Brain microvascular endothelial cell (primary cell): ENCODE measurements at regions not wholly inside any gene's neighbourhood (a gene's known extent, or its start where the extent isn't known, plus 50 kb on each side); places are given as distances from the start of the nearest gene placed in this dataset.

Experiments used
- DNase-seq: peaks from one replicate; pipeline ENCODE4 v3.0.0-alpha.2; 2020
- H3K27ac ChIP-seq: fragments of 250-450 bp; sonication (Bioruptor Pico); 2 replicates; pipeline ENCODE4 v1.5.1; 2020; ENCODE audit warnings: mild to moderate bottlenecking, moderate library complexity
- H3K27me3 ChIP-seq: fragments of 250-450 bp; sonication (Bioruptor Pico); replicated peaks from 2 replicates; pipeline ENCODE4 v1.5.1; 2020; ENCODE audit warnings: mild to moderate bottlenecking
- H3K36me3 ChIP-seq: fragments of 250-450 bp; sonication (Bioruptor Pico); replicated peaks from 2 replicates; pipeline ENCODE4 v1.5.1; 2020; ENCODE audit warnings: mild to moderate bottlenecking
- H3K4me3 ChIP-seq: 2 replicates; pipeline ENCODE4 v1.5.1; 2011; ENCODE audit warnings: low read depth, mild to moderate bottlenecking, control low read depth, low read length, moderate library complexity
- in situ Hi-C: cut with HindIII; loops from 2 replicates; pipeline ENCODE4 v1.10.0; 2017; ENCODE audit warnings: low sequenced_read_pairs, low pct_ligation_motif_present
- TF ChIP-seq, protein P1 (sequence below): IDR thresholded peaks from 2 replicates; pipeline ENCODE4 v1.5.1; 2011; ENCODE audit warnings: low read depth, mild to moderate bottlenecking, moderate library complexity, low read length, control low read depth, inconsistent platforms; ENCODE audit errors: missing control alignments

- Histone ChIP-seq H3K27ac (no peak overlapping the region), H3K36me3 (no peaks in the 10 kb centered on the region), H3K27me3 (no peaks in the 10 kb centered on the region), H3K4me3 (no peak overlapping the region)
- TF ChIP-seq, protein P1, sequence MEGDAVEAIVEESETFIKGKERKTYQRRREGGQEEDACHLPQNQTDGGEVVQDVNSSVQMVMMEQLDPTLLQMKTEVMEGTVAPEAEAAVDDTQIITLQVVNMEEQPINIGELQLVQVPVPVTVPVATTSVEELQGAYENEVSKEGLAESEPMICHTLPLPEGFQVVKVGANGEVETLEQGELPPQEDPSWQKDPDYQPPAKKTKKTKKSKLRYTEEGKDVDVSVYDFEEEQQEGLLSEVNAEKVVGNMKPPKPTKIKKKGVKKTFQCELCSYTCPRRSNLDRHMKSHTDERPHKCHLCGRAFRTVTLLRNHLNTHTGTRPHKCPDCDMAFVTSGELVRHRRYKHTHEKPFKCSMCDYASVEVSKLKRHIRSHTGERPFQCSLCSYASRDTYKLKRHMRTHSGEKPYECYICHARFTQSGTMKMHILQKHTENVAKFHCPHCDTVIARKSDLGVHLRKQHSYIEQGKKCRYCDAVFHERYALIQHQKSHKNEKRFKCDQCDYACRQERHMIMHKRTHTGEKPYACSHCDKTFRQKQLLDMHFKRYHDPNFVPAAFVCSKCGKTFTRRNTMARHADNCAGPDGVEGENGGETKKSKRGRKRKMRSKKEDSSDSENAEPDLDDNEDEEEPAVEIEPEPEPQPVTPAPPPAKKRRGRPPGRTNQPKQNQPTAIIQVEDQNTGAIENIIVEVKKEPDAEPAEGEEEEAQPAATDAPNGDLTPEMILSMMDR = no peak
- DNase-seq = no peak
- in situ Hi-C loops = no loop called here
Observed at GRCh38 chr3:72582963-72583362, 265.3 kb downstream of the SHQ1 start.

DNA sequence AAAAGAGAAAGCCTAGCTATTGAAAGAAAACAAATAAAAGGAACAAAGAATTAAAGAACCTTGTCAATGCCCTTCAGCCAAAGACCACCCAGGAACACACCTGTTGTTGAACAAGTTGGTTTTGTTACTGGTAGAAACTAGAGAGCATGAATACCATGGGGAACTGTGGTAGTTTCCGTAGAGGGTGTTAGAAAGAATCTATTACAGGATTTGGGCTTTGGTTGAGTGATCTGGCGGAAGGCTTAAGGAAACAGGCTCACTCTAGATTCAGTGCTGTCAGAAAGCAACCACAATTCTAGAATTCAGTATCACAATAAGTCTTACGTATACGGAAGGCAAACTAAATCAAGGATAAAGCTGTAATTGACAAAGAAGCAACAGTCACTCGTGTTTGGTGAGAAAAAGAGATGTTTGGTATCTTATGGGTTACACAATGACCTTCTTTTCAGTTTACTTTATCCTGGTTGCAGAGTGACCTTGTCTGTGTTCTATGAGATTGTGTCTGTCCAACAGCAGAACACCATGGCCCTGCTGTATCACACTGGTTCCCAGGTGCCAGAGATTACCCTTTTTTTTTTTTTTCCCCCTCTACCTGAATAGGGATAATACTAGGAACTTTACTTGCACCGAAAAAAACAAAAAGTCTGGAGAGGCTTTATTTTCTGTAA, 265.9 kb downstream of the SHQ1 start:
- Histone ChIP-seq H3K27ac (no peak overlapping the region), H3K27me3 (no peaks in the 10 kb centered on the region), H3K4me3 (no peak overlapping the region), H3K36me3 (no peaks in the 10 kb centered on the region)
- in situ Hi-C loops = no loop called here
- no peak for DNase-seq
- TF ChIP-seq, protein P1 = no peak

- Histone ChIP-seq H3K36me3 (no peaks in the 10 kb centered on the region), H3K27ac (no peak overlapping the region), H3K27me3 (no peaks in the 10 kb centered on the region), H3K4me3 (no peak overlapping the region)
- DNase-seq = no peak
- in situ Hi-C loops = no loop called here
- TF ChIP-seq, protein P1 = no peak
Observed at GRCh38 chr3:72580900-72581299, 267.3 kb downstream of the SHQ1 start.

- Histone ChIP-seq H3K36me3 (no peaks in the 10 kb centered on the region), H3K27me3 (no peaks in the 10 kb centered on the region), H3K27ac (no peak overlapping the region), H3K4me3 (no peak overlapping the region)
- in situ Hi-C loops = no loop called here
- TF ChIP-seq, protein P1 = no peak
- DNase-seq = no peak
Observed at GRCh38 chr3:72580246-72580756, 267.9 kb downstream of the SHQ1 start.

DNA sequence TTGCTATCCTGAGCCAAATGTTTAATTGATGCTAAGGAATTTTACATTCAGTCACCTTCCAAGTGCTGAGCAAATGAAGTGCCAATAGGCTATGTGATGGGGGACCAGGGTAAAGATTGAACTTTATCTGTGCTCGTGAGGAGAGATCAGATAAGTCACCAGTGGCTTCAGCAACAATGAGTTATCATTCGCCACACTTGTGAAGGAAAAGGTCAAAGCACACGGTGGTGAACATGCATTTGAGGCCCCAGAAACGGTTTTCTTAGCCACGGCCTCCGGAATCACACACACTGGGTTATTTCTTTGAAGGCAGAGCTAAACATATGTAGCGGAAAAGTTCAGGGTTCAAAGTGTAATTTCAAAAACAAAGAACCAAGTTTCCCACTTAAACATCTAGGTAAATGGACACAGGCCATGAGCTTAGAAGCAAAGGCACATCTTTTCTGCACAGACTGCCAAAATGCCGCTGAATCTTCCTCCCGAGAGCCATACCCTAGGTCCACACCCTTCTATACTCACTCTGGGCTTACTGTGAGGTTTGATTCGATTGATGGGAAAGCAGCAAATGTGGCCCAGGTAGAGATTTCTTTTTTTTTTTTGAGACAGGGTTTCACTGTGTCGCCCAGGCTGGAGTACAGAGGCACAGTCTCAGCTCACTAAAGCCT, 268.5 kb downstream of the SHQ1 start:
- TF ChIP-seq, protein P1 = no peak
- no peaks in the 10 kb centered on the region for H3K36me3 ChIP-seq
- in situ Hi-C loops = no loop called here

More for the DNA sequence above, 268.5 kb downstream of the SHQ1 start:
- Histone ChIP-seq H3K27ac (no peak overlapping the region), H3K27me3 (no peaks in the 10 kb centered on the region), H3K4me3 (no peak overlapping the region)
- no peak for DNase-seq
